AG09309 (cell line): ENCODE measurements at regions not wholly inside any gene's neighbourhood (a gene's known extent, or its start where the extent isn't known, plus 50 kb on each side); places are given as distances from the start of the nearest gene placed in this dataset.

Experiments
- DNase-seq: peaks from one replicate; pipeline ENCODE4 v3.0.0-alpha.2; 2010; ENCODE audit warnings: low read depth
- H3K4me3 ChIP-seq: 2 replicates; pipeline ENCODE4 v1.5.1; 2011; ENCODE audit warnings: mild to moderate bottlenecking, low read depth, low read length, moderate library complexity; ENCODE audit not compliant: control insufficient read depth
- TF ChIP-seq, protein P1 (sequence below): IDR thresholded peaks from 2 replicates; pipeline ENCODE4 v1.5.1; 2011; ENCODE audit warnings: mild to moderate bottlenecking, low read depth, low read length, inconsistent platforms; ENCODE audit not compliant: insufficient read depth, control insufficient read depth; ENCODE audit errors: missing control alignments

- no peak overlapping the region for H3K4me3 ChIP-seq
- no peak for DNase-seq
- TF ChIP-seq, protein P1, sequence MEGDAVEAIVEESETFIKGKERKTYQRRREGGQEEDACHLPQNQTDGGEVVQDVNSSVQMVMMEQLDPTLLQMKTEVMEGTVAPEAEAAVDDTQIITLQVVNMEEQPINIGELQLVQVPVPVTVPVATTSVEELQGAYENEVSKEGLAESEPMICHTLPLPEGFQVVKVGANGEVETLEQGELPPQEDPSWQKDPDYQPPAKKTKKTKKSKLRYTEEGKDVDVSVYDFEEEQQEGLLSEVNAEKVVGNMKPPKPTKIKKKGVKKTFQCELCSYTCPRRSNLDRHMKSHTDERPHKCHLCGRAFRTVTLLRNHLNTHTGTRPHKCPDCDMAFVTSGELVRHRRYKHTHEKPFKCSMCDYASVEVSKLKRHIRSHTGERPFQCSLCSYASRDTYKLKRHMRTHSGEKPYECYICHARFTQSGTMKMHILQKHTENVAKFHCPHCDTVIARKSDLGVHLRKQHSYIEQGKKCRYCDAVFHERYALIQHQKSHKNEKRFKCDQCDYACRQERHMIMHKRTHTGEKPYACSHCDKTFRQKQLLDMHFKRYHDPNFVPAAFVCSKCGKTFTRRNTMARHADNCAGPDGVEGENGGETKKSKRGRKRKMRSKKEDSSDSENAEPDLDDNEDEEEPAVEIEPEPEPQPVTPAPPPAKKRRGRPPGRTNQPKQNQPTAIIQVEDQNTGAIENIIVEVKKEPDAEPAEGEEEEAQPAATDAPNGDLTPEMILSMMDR, result no peak
Measured at GRCh38 chr3:94985778-94986177, 922.9 kb downstream of the NSUN3 start.

- no peak for DNase-seq
Measured at GRCh38 chr3:94990952-94991705, 928.3 kb downstream of the NSUN3 start.

GRCh38 chr3:94996743-94997142, 933.9 kb downstream of the NSUN3 start:
- TF ChIP-seq, protein P1, result no peak
- DNase-seq, result no peak
- H3K4me3 ChIP-seq, result no peak overlapping the region

More at GRCh38 chr3:94990952-94991705, 928.3 kb downstream of the NSUN3 start:
- H3K4me3 ChIP-seq, result no peak overlapping the region
- TF ChIP-seq, protein P1, result no peak

GRCh38 chr3:95002438-95003046, 939.7 kb downstream of the NSUN3 start:
- TF ChIP-seq, protein P1, result no peak
- DNase-seq, result no peak
- no peak overlapping the region for H3K4me3 ChIP-seq

- H3K4me3 ChIP-seq, result no peak overlapping the region
- DNase-seq, result no peak
- TF ChIP-seq, protein P1, result no peak
Measured at GRCh38 chr3:95028688-95029087, 965.8 kb downstream of the NSUN3 start.

DNA sequence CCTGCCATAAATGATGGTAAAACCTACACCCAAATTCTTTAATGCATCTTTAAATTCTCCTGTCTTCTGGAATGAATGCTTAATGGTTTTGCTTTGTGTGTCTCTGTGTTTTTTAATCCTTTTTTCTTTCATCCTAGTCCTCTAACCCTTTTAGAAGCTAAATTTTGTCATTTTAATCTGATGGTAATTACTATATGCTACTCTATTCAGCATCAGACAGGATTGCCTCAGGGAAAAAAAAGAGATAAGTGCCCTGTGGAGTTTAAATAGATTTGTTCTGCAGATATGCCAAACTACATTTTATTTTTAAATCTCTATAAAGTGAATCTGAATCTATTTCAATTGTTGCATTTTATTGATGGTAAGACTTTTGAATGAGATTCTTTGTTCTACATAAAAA, 966.8 kb downstream of the NSUN3 start:
- no peak for DNase-seq
- TF ChIP-seq, protein P1, result no peak
- H3K4me3 ChIP-seq, result no peak overlapping the region
